Panc1 (cell line): ENCODE measurements at regions not wholly inside any gene's neighbourhood (a gene's known extent, or its start where the extent isn't known, plus 50 kb on each side); places are given as distances from the start of the nearest gene placed in this dataset.
"Not testable (repeated sequence)": the region's sequence is repeated elsewhere in the genome, so short reads cannot be mapped to it uniquely, and the experiment has no call there.

Source experiments
- ATAC-seq: fragments of 200-7000 bp; cut with Tn5 transposase; 2 replicates; pipeline ENCODE4 v1.9.1; 2020; ENCODE audit warnings: mild to moderate bottlenecking, moderate library complexity
- BruUV-seq: library from RNA; stranded (reverse); fragments of 400-500 nt; replicated peaks from 2 replicates; lab custom pipeline; 2021; lab: Mats Ljungman, UMichigan
- CTCF ChIA-PET: fragments of 300-600 bp; sonication (Branson Sonifier 250); formaldehyde crosslinking; loops from one replicate; lab custom pipeline; 2022; ENCODE audit warnings: antibody characterized with exemption; lab: Charles Lee
- POLR2A ChIA-PET: fragments of 300-600 bp; sonication (Branson Sonifier 250); formaldehyde crosslinking; loops from one replicate; lab custom pipeline; 2022; ENCODE audit warnings: antibody characterized with exemption; lab: Charles Lee
- DNase-seq: peaks from one replicate; pipeline ENCODE4 v3.0.0-alpha.2; 2010; ENCODE audit warnings: low read depth, low spot score
- H3K27ac ChIP-seq: 2 replicates; pipeline ENCODE4 v1.5.1; 2011; ENCODE audit warnings: mild to moderate bottlenecking, low read length, inconsistent platforms
- H3K27me3 ChIP-seq: fragments of 200-500 bp; sonication (Bioruptor generic); 2 replicates; pipeline ENCODE4 v1.6.0; 2014; ENCODE audit warnings: low read length, inconsistent platforms; ENCODE audit not compliant: control insufficient read depth, insufficient read depth
- H3K36me3 ChIP-seq: fragments of 200-500 bp; sonication (Bioruptor generic); 2 replicates; pipeline ENCODE4 v1.5.1; 2014; ENCODE audit warnings: inconsistent platforms, mild to moderate bottlenecking, low read length, moderate library complexity; ENCODE audit not compliant: control insufficient read depth, insufficient read depth
- H3K4me1 ChIP-seq: 2 replicates; pipeline ENCODE4 v1.5.1; 2011; ENCODE audit warnings: inconsistent platforms, mild to moderate bottlenecking, low read length, moderate library complexity; ENCODE audit not compliant: control insufficient read depth, insufficient read depth
- H3K4me3 ChIP-seq, 2 experiments: 2 replicates each; pipeline ENCODE4 v1.5.1; 2011 to 2012; ENCODE audit warnings: low read depth in 2 of 2, low read length in 2 of 2, mild to moderate bottlenecking in 2 of 2, inconsistent platforms in 1 of 2, moderate library complexity in 1 of 2
- H3K9me3 ChIP-seq: fragments of 200-500 bp; sonication (Bioruptor generic); 2 replicates; pipeline ENCODE4 v1.5.1; 2014; ENCODE audit warnings: low read depth, mild to moderate bottlenecking, inconsistent platforms, low read length, moderate library complexity; ENCODE audit not compliant: control insufficient read depth, insufficient read depth
- POLR2AphosphoS5 ChIP-seq: IDR thresholded peaks from 2 replicates; pipeline ENCODE4 v1.6.1; 2012; ENCODE audit warnings: mild to moderate bottlenecking, low read depth, low read length, moderate library complexity
- SIN3A ChIP-seq: IDR thresholded peaks from 2 replicates; pipeline ENCODE4 v1.6.1; 2012; ENCODE audit warnings: low read depth, mild to moderate bottlenecking, low read length, moderate library complexity, borderline replicate concordance; ENCODE audit not compliant: insufficient read depth
- TCF7L2 ChIP-seq: IDR thresholded peaks from 2 replicates; pipeline ENCODE4 v1.6.1; 2011; ENCODE audit warnings: mild to moderate bottlenecking, low read depth, low read length, inconsistent platforms
- in situ Hi-C: cut with HindIII; loops from 2 replicates; pipeline ENCODE4 v1.10.0; 2016; ENCODE audit warnings: low sequenced_read_pairs, low pct_unique_long_range_greater_than_20kb
- intact Hi-C: fragments of 100-400 bp; cut with micrococcal nuclease; formaldehyde crosslinking; loops from one replicate; pipeline ENCODE4 v1.10.0; 2022; ENCODE audit not compliant: unreplicated experiment
- TF ChIP-seq, protein P1 (sequence below): fragments of 450-650 bp; IDR thresholded peaks from 2 replicates; pipeline ENCODE4 v1.5.1; 2017; ENCODE audit warnings: mild to moderate bottlenecking
- TF ChIP-seq, protein P2 (sequence below), 2 experiments: IDR thresholded peaks; 2 replicates each; pipeline ENCODE4 v1.6.1; 2011 to 2012; ENCODE audit warnings: low read depth in 2 of 2, control low read depth in 1 of 2, low read length in 1 of 2, mild to moderate bottlenecking in 1 of 2, moderate library complexity in 1 of 2; ENCODE audit not compliant: insufficient read depth in 1 of 2

GRCh38 chr5:124527220-124527991, 219.0 kb downstream of the ZNF608 start:
- intact Hi-C loops (no loop called here), in situ Hi-C loops (no loop called here)
- H3K4me1 ChIP-seq, result no peaks in the 10 kb centered on the region
- H3K4me3 ChIP-seq, result no peak overlapping the region
- ATAC-seq, result no peak
- no peaks in the 10 kb centered on the region for H3K36me3 ChIP-seq
- TF ChIP-seq POLR2AphosphoS5 (no peak), TCF7L2 (no peak), SIN3A (no peak)
- TF ChIP-seq, protein P1, sequence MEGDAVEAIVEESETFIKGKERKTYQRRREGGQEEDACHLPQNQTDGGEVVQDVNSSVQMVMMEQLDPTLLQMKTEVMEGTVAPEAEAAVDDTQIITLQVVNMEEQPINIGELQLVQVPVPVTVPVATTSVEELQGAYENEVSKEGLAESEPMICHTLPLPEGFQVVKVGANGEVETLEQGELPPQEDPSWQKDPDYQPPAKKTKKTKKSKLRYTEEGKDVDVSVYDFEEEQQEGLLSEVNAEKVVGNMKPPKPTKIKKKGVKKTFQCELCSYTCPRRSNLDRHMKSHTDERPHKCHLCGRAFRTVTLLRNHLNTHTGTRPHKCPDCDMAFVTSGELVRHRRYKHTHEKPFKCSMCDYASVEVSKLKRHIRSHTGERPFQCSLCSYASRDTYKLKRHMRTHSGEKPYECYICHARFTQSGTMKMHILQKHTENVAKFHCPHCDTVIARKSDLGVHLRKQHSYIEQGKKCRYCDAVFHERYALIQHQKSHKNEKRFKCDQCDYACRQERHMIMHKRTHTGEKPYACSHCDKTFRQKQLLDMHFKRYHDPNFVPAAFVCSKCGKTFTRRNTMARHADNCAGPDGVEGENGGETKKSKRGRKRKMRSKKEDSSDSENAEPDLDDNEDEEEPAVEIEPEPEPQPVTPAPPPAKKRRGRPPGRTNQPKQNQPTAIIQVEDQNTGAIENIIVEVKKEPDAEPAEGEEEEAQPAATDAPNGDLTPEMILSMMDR, result no peak
- TF ChIP-seq, protein P2, sequence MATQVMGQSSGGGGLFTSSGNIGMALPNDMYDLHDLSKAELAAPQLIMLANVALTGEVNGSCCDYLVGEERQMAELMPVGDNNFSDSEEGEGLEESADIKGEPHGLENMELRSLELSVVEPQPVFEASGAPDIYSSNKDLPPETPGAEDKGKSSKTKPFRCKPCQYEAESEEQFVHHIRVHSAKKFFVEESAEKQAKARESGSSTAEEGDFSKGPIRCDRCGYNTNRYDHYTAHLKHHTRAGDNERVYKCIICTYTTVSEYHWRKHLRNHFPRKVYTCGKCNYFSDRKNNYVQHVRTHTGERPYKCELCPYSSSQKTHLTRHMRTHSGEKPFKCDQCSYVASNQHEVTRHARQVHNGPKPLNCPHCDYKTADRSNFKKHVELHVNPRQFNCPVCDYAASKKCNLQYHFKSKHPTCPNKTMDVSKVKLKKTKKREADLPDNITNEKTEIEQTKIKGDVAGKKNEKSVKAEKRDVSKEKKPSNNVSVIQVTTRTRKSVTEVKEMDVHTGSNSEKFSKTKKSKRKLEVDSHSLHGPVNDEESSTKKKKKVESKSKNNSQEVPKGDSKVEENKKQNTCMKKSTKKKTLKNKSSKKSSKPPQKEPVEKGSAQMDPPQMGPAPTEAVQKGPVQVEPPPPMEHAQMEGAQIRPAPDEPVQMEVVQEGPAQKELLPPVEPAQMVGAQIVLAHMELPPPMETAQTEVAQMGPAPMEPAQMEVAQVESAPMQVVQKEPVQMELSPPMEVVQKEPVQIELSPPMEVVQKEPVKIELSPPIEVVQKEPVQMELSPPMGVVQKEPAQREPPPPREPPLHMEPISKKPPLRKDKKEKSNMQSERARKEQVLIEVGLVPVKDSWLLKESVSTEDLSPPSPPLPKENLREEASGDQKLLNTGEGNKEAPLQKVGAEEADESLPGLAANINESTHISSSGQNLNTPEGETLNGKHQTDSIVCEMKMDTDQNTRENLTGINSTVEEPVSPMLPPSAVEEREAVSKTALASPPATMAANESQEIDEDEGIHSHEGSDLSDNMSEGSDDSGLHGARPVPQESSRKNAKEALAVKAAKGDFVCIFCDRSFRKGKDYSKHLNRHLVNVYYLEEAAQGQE (IDR thresholded peaks at IDR 0.05; ENCODE audit: insufficient read depth in 1 of 2, low read depth in 2 of 2, low read length in 1 of 2), result no peak
- no peaks in the 10 kb centered on the region for H3K9me3 ChIP-seq
- H3K27me3 ChIP-seq, result no peaks in the 10 kb centered on the region
- no TSS peak for BruUV-seq
- DNase-seq, result no peak
- H3K27ac ChIP-seq, result no peak overlapping the region
- ChIA-PET POLR2A (no interaction called here), CTCF (no interaction called here)

- H3K9me3 ChIP-seq, POLR2A ChIA-PET, intact Hi-C loops, BruUV-seq, in situ Hi-C loops, DNase-seq, H3K27ac ChIP-seq, H3K27me3 ChIP-seq, CTCF ChIA-PET, H3K36me3 ChIP-seq, H3K4me3 ChIP-seq, ATAC-seq, H3K4me1 ChIP-seq: not testable (repeated sequence)
Measured at GRCh38 chr5:124526079-124526478, 220.4 kb downstream of the ZNF608 start.

DNA sequence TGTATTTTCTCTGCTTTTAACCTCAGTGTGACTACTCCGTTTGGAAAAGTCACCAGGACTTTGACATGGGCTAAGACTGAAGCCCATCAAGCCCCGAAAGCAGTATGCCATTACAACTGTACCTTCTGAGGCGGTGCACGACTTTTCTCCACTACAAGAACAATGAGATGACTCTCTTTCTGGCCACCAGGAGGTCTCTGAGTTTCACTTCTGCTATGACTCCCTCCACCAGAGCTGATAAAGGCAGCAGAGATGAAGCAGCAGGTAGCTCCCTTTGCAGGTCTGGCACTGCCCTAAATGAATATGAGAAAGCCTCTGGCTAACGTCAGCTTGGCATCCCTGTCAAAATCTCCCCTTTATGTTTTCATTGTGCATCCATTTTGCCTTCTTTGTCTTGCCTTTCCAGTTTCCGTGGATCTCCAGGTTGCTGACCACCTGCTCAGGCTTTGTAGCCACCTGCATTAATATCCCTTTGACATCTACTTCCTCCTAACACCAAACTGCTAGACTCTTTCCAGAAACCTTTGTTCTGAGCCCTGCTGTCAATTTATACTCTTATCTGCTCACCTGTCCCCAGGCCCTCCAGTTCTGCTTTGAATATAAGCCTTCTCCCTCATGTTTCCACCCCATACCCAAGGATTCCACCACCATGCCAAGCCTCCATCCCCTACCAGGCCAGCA, 221.7 kb downstream of the ZNF608 start:
- Histone ChIP-seq H3K9me3 (no peaks in the 10 kb centered on the region), H3K4me1 (no peaks in the 10 kb centered on the region), H3K27ac (peak overlapping the region; percentile 15; the same call in 1 of the 2 replicates), H3K4me3 (no peak overlapping the region), H3K27me3 (no peaks in the 10 kb centered on the region), H3K36me3 (no peaks in the 10 kb centered on the region)
- TF ChIP-seq TCF7L2, result no peak
- no peak for TF ChIP-seq SIN3A
- TF ChIP-seq, protein P1, result no peak
- TF ChIP-seq, protein P2 (IDR thresholded peaks at IDR 0.05; ENCODE audit: insufficient read depth in 1 of 2, low read depth in 2 of 2, low read length in 1 of 2), result no peak
- no peak for TF ChIP-seq POLR2AphosphoS5
- BruUV-seq, result no TSS peak
- CTCF ChIA-PET, result no interaction called here
- intact Hi-C loops, result no loop called here
- DNase-seq (no peak), ATAC-seq (no peak)
- in situ Hi-C loops, result no loop called here
- POLR2A ChIA-PET, result no interaction called here
